Activated CD8-positive, alpha-beta memory T cell treated with anti-CD3 and anti-CD28 coated beads, Interleukin-2, amount 50 U/mL, for 24 hours (primary cell): ENCODE measurements at regions not wholly inside any gene's neighbourhood (a gene's known extent, or its start where the extent isn't known, plus 50 kb on each side); places are given as distances from the start of the nearest gene placed in this dataset.
"Not testable (repeated sequence)": the region's sequence is repeated elsewhere in the genome, so short reads cannot be mapped to it uniquely, and the experiment has no call there.

Source experiments
- DNase-seq: peaks from one replicate; pipeline ENCODE4 v3.0.0-alpha.2; 2020; ENCODE audit errors: extremely low read depth

- no peak for DNase-seq
These were observed 137.3 kb upstream of the TGFBR2 start for GRCh38 chr3:30469133-30469532.

GRCh38 chr3:30470496-30470895 lies 135.9 kb upstream of the TGFBR2 start:
- DNase-seq = no peak

- DNase-seq = no peak
These were observed 135.3 kb upstream of the TGFBR2 start for GRCh38 chr3:30471066-30471465.

- DNase-seq = no peak
These were observed 134.5 kb upstream of the TGFBR2 start for GRCh38 chr3:30471796-30472489.

GRCh38 chr3:30473374-30474051 lies 132.9 kb upstream of the TGFBR2 start:
- no peak for DNase-seq

GRCh38 chr3:30474371-30474770 lies 132.0 kb upstream of the TGFBR2 start:
- no peak for DNase-seq

GRCh38 chr3:30475038-30475808 lies 131.2 kb upstream of the TGFBR2 start:
- no peak for DNase-seq

- DNase-seq = no peak
These were observed 130.6 kb upstream of the TGFBR2 start for GRCh38 chr3:30475809-30476178.

- DNase-seq = no peak
These were observed 129.9 kb upstream of the TGFBR2 start for GRCh38 chr3:30476368-30477084.

- DNase-seq = no peak
These were observed 129.1 kb upstream of the TGFBR2 start for GRCh38 chr3:30477149-30477921.

GRCh38 chr3:30479737-30480136 lies 126.7 kb upstream of the TGFBR2 start:
- not testable (repeated sequence) for DNase-seq

- not testable (repeated sequence) for DNase-seq
These were observed 126.2 kb upstream of the TGFBR2 start for GRCh38 chr3:30480156-30480555.

GRCh38 chr3:30480587-30480986 lies 125.8 kb upstream of the TGFBR2 start:
- DNase-seq = no peak

GRCh38 chr3:30481241-30481640 lies 125.2 kb upstream of the TGFBR2 start:
- DNase-seq = no peak

GRCh38 chr3:30484229-30484628 lies 122.2 kb upstream of the TGFBR2 start:
- DNase-seq = not testable (repeated sequence)

GRCh38 chr3:30486368-30486767 lies 120.0 kb upstream of the TGFBR2 start:
- DNase-seq = no peak

- no peak for DNase-seq
These were observed 118.2 kb upstream of the TGFBR2 start for GRCh38 chr3:30488070-30488756.

- DNase-seq = no peak
These were observed 113.8 kb upstream of the TGFBR2 start for GRCh38 chr3:30492322-30493192.

- no peak for DNase-seq
These were observed 112.5 kb upstream of the TGFBR2 start for GRCh38 chr3:30493911-30494311.
